GM12875 (cell line): ENCODE measurements at regions not wholly inside any gene's neighbourhood (a gene's known extent, or its start where the extent isn't known, plus 50 kb on each side); places are given as distances from the start of the nearest gene placed in this dataset.

ENCODE experiments used
- H3K4me3 ChIP-seq: one replicate; pipeline ENCODE4 v1.5.1; 2011; ENCODE audit warnings: low read depth, low read length, control low read depth
- TF ChIP-seq, protein P1 (sequence below): IDR thresholded peaks from 2 replicates; pipeline ENCODE4 v1.5.1; 2011; ENCODE audit warnings: low read depth, mild to moderate bottlenecking, control low read depth, inconsistent platforms, low read length, moderate library complexity, borderline replicate concordance; ENCODE audit not compliant: insufficient read depth

DNA sequence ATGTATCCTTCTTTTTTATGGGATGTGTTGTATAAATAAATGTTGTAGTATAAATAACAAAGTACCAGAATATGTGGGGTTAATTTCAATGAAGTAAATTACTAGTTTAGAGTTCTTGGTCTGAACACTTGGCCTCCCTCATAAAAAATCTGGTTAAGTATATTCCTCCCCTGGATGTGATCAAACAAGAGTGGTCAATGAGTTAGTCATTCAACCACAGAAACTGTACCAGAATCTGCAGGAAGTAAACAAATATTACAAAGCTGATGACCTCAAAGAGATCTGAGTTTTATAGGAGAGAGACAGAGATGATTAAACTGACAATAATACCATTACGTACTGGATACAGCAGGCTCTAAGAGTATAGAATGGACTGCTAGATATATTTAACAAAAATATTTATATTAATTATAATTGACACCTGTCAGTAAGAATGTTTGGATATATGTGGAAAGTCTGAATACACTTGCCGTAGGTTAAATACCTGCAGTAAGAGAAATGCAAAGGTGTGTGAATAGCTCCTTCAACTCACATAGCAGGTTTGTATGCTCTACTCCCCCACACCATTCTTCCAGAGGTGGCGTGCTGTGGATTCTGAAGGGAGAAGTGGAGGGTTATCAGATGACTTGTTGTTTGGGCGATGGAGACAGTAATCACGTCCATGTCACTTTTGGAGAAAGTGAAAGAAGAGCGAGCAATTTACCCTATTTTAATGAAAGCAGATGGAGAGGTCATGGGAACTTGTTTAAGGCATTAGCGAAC lies 108.3 kb upstream of the LRATD1 start:
- H3K4me3 ChIP-seq, result no peak overlapping the region
- TF ChIP-seq, protein P1, sequence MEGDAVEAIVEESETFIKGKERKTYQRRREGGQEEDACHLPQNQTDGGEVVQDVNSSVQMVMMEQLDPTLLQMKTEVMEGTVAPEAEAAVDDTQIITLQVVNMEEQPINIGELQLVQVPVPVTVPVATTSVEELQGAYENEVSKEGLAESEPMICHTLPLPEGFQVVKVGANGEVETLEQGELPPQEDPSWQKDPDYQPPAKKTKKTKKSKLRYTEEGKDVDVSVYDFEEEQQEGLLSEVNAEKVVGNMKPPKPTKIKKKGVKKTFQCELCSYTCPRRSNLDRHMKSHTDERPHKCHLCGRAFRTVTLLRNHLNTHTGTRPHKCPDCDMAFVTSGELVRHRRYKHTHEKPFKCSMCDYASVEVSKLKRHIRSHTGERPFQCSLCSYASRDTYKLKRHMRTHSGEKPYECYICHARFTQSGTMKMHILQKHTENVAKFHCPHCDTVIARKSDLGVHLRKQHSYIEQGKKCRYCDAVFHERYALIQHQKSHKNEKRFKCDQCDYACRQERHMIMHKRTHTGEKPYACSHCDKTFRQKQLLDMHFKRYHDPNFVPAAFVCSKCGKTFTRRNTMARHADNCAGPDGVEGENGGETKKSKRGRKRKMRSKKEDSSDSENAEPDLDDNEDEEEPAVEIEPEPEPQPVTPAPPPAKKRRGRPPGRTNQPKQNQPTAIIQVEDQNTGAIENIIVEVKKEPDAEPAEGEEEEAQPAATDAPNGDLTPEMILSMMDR, result no peak

DNA sequence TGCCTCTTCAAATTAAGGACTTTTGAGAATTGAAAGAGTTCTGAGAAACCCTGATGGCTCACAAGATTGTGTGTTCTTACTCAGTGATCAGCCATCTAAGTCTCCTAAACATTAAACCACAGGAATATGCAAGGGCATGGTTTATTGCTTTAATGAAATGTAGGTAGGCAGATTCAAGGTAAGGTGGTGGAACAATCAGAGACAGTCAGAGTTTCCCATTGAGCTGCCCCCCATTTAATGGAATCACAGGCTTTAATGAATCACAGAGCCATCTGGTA lies 107.8 kb upstream of the LRATD1 start:
- TF ChIP-seq, protein P1, result no peak
- no peak overlapping the region for H3K4me3 ChIP-seq

DNA sequence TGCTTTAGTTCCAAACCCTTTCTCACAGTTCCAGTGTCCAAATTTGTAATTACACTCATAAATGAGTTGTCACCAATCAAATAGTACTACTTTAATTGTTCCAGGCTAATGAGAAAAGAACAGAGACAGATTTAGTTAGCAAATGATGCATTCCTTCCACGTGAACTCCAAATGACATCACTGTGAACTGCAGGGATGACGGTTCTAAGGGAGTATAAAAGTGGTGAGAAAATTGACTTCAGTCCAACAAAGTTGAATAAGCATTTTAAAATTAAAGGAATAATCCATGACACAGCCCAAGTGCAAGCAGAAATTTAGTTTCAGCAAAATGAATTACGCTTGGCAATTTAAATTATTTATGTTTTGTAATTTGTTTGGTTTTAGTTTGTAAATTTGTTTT lies 102.0 kb upstream of the LRATD1 start:
- TF ChIP-seq, protein P1, result no peak
- H3K4me3 ChIP-seq, result no peak overlapping the region

DNA sequence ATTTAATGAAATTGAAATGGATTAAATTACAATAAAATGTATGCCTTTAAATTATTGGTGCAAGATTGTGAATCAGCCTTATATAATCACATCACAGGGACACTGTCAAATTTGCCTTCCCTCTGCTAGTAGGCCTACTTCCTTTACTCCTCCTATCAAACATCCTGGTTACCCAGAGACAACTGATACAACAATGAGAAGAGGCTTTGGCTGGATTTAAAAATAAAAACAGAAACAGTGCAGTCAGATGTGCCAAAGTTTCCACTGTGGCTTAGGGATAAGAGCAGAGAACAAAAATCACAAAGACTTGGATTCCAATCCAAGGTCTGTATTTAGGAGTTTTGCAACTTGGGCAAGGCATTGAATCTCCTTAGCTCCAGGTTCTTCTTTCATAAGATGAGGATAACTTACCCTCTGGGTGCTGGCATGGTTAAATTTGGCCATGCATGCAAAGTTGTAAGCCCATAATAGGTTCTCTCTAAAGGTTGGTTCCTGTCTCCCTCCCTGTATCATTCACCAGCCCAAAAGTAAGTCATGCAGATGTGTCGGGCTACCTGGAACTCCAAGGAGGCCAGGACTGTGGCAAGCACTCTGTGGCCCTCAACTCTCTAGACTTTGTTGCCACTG lies 99.3 kb upstream of the LRATD1 start:
- H3K4me3 ChIP-seq, result no peak overlapping the region
- TF ChIP-seq, protein P1, result no peak

DNA sequence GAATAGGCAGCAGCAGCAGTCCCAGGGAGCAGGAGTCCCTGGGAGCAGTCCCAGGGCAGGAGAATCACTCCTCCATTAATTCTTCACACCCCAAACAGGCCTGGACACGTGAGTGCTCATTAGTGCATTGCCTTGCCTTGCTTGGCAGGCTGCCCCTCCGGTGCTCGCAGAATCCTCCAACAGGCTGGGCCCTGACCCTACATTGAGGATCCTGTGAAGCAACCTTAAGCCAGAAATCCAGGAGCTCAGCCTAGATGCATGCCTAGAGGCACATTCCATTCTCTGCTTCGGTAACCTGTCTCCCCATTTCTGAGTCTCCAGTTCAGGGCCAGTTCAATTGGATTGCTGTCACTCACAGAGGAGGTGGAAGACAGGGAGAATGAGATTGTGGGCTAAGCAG lies 97.4 kb upstream of the LRATD1 start:
- H3K4me3 ChIP-seq, result no peak overlapping the region
- TF ChIP-seq, protein P1, result no peak

DNA sequence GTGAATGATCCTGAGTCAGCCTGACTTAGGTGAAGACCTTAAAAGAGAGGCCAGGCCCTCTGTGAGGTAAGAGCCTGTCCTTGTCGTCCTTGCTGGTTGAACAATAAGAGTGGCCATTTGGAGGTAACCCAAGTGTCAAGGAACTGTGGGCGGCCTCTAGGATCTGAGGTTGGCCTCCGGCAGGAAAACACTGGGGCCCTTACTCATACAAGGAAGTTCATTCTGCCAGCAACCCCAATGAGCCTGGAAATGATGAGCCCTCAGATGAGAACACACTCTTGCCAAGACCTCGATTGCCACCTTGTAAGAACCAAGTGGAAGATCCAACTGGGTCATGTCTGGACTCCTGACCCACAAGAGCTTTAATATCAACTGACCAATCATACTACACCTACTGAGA lies 95.5 kb upstream of the LRATD1 start:
- no peak overlapping the region for H3K4me3 ChIP-seq
- TF ChIP-seq, protein P1, result no peak

DNA sequence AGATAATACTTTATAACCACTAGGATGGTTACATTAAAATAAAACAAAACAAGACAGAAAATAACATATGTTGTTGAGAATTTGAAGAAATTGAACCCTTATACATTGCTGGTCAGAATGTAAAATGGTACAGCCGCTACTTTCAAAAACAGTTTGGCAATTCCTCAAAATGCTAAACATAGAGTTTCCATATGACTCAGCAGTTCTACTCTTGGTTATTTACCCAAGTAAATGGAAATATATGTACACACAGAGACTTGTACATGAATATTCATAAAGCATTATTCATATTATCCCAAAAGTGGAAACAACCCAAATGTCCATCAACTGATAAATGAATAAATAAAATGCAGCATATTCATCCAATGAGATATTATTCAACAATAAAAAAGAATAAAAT lies 92.5 kb upstream of the LRATD1 start:
- TF ChIP-seq, protein P1, result no peak
- H3K4me3 ChIP-seq, result no peak overlapping the region
